Common myeloid progenitor, CD34-positive (primary cell): ENCODE measurements at regions not wholly inside any gene's neighbourhood (a gene's known extent, or its start where the extent isn't known, plus 50 kb on each side); places are given as distances from the start of the nearest gene placed in this dataset.

Experiments
- CTCF ChIA-PET: fragments of 350-600 bp; sonication (Branson Sonifier 250); formaldehyde crosslinking; loops from one replicate; lab custom pipeline; 2021; ENCODE audit warnings: antibody characterized with exemption; lab: Charles Lee
- POLR2A ChIA-PET: fragments of 350-600 bp; sonication (Branson Sonifier 250); formaldehyde crosslinking; loops from one replicate; lab custom pipeline; 2021; ENCODE audit warnings: antibody characterized with exemption; lab: Charles Lee
- DNase-seq, 3 donors: peaks; one replicate each; pipeline versions ENCODE4 v3.0.0 to v3.0.0-alpha.2; 2013
- H3K27ac ChIP-seq, 2 experiments: 1 replicate in 1 of 2; 2 replicates in 1 of 2; pipeline ENCODE4 v1.7.0; 2013; ENCODE audit warnings: inconsistent platforms in 2 of 2, low read length in 2 of 2, mild to moderate bottlenecking in 2 of 2, low read depth in 1 of 2, moderate library complexity in 1 of 2; ENCODE audit not compliant: severe bottlenecking in 2 of 2, insufficient read depth in 1 of 2, poor library complexity in 1 of 2
- H3K27me3 ChIP-seq, 5 experiments: replicated peaks in 2 of 5; 1 replicate in 3 of 5; 2 replicates in 2 of 5; pipeline versions ENCODE4 v1.6.1 to v1.7.0; 2013; ENCODE audit warnings: low read length in 4 of 5, mild to moderate bottlenecking in 2 of 5, moderate library complexity in 2 of 5, inconsistent platforms in 1 of 5; ENCODE audit not compliant: insufficient read depth in 5 of 5, control insufficient read depth in 4 of 5
- H3K36me3 ChIP-seq, 4 experiments: 1 replicate in 2 of 4; 2 replicates in 2 of 4; pipeline versions ENCODE4 v1.6.1 to v1.7.0; 2013; ENCODE audit warnings: low read length in 3 of 4, control low read depth in 1 of 4, mild to moderate bottlenecking in 1 of 4; ENCODE audit not compliant: control insufficient read depth in 4 of 4, insufficient read depth in 4 of 4
- H3K4me1 ChIP-seq, 4 experiments: 1 replicate in 3 of 4; 2 replicates in 1 of 4; pipeline versions ENCODE4 v1.6.1 to v1.7.1; 2013; ENCODE audit warnings: low read length in 3 of 4, mild to moderate bottlenecking in 3 of 4, control low read depth in 1 of 4, inconsistent platforms in 1 of 4, moderate library complexity in 1 of 4; ENCODE audit not compliant: control insufficient read depth in 4 of 4, insufficient read depth in 4 of 4; ENCODE audit errors: control extremely low read depth in 1 of 4
- H3K4me3 ChIP-seq, 7 experiments: 1 replicate in 4 of 7; 2 replicates in 3 of 7; pipeline versions ENCODE4 v1.5.1 to v1.7.0; 2013; ENCODE audit warnings: mild to moderate bottlenecking in 7 of 7, low read length in 6 of 7, moderate library complexity in 6 of 7, inconsistent platforms in 2 of 7, low read depth in 2 of 7, control low read depth in 1 of 7; ENCODE audit not compliant: insufficient read depth in 4 of 7, control insufficient read depth in 1 of 7; ENCODE audit errors: extremely low read depth in 1 of 7
- H3K9me3 ChIP-seq, 5 experiments: 1 replicate in 4 of 5; 2 replicates in 1 of 5; pipeline versions ENCODE4 v1.6.1 to v1.7.1; 2013; ENCODE audit warnings: low read length in 4 of 5, mild to moderate bottlenecking in 2 of 5, inconsistent platforms in 1 of 5, low read depth in 1 of 5, moderate library complexity in 1 of 5; ENCODE audit not compliant: control insufficient read depth in 4 of 5, insufficient read depth in 2 of 5; ENCODE audit errors: control extremely low read depth in 1 of 5
- WGBS: methylation state at CpG from one replicate; pipeline ENCODE4 v1.1.5; 2013; ENCODE audit not compliant: insufficient coverage; 5-methylcytosine and 5-hydroxymethylcytosine counted together

DNA sequence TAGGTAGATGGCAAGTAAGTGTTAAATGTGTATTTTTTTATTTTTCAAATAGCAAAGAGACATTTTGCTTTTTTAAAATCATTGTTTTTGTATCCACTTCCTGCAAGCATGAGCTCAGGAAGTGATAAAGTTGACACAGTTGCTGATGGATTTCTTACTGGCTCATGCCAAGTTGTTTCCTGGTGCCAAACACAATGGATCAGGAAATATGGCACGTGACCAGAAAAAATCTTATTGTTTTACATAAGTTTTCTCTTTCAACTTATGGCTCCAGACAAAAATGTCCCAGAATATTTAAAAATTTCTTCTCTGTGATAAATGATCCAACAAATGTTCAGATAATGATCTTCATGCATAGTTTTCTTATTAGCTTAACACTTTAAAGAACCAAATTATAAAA lies 1279.1 kb upstream of the FLRT2 start:
- no peaks in the 10 kb centered on the region for H3K4me1 ChIP-seq
- H3K27ac ChIP-seq, result no peak overlapping the region
- ChIA-PET POLR2A (no interaction called here), CTCF (no interaction called here)
- 0% methylated on average over 1 of the region's 1 CpG for WGBS
- H3K36me3 ChIP-seq, result no peaks in the 10 kb centered on the region
- H3K9me3 ChIP-seq, result no peaks in the 10 kb centered on the region
- H3K27me3 ChIP-seq, result no peaks in the 10 kb centered on the region
- H3K4me3 ChIP-seq, result no peak overlapping the region
- no peak for DNase-seq

GRCh38 chr14:84251411-84252115 lies 1278.4 kb upstream of the FLRT2 start:
- WGBS, result 100% methylated on average over 1 of the region's 1 CpG
- DNase-seq, result no peak
- H3K27ac ChIP-seq, result no peak overlapping the region
- CTCF ChIA-PET, result no interaction called here
- no peaks in the 10 kb centered on the region for H3K9me3 ChIP-seq
- POLR2A ChIA-PET, result no interaction called here
- no peaks in the 10 kb centered on the region for H3K4me1 ChIP-seq
- no peak overlapping the region for H3K4me3 ChIP-seq
- no peaks in the 10 kb centered on the region for H3K27me3 ChIP-seq
- H3K36me3 ChIP-seq, result no peaks in the 10 kb centered on the region

DNA sequence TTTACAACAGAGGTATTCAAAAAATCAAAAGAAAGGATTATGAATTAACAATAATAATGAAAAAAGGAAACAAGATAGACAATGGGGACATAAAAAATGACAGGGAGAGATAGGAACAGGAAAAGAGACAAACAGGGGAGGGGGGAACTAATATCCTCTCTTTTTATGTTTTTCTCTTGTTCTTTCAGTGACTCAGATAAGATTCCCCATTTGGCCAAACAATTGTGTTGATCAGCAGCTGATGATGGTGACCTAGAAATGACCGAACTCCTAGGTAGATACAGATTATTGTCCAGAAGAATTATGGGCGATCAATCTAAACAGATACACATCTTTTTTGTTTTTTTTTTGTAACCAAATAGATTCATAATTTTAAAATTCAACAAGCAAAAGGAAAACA lies 1277.2 kb upstream of the FLRT2 start:
- Histone ChIP-seq H3K36me3 (no peaks in the 10 kb centered on the region), H3K4me3 (no peak overlapping the region), H3K4me1 (no peaks in the 10 kb centered on the region), H3K9me3 (no peaks in the 10 kb centered on the region), H3K27me3 (no peaks in the 10 kb centered on the region), H3K27ac (no peak overlapping the region)
- ChIA-PET POLR2A (no interaction called here), CTCF (no interaction called here)
- no peak for DNase-seq
- WGBS, result no CpG with 5 or more reads among the region's 2 CpGs

DNA sequence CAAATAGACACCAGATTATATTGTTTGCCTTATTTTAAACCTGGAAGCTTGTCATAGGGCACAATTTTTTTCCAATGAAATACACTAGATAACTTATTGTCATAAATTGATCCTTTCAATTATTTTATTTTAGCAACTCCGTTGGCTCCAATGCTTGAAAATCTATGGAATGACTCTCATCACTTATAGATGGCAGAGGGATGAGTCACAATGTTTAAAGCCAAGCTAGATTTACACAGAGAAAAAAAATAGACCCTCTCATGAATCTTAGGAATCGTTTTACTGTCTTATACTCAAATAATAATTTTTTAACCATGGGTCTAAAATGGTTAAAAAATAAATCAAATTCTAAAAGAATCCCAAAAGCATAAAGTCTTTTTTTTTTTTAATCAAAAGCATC lies 1276.6 kb upstream of the FLRT2 start:
- Histone ChIP-seq H3K4me1 (no peaks in the 10 kb centered on the region), H3K27ac (no peak overlapping the region), H3K27me3 (no peaks in the 10 kb centered on the region), H3K4me3 (no peak overlapping the region), H3K9me3 (no peaks in the 10 kb centered on the region), H3K36me3 (no peaks in the 10 kb centered on the region)
- WGBS, result 83% methylated on average over 1 of the region's 2 CpGs
- ChIA-PET POLR2A (no interaction called here), CTCF (no interaction called here)
- DNase-seq, result no peak

GRCh38 chr14:84254290-84254689 lies 1275.7 kb upstream of the FLRT2 start:
- Histone ChIP-seq H3K9me3 (no peaks in the 10 kb centered on the region), H3K36me3 (no peaks in the 10 kb centered on the region), H3K4me3 (no peak overlapping the region), H3K27ac (no peak overlapping the region), H3K27me3 (no peaks in the 10 kb centered on the region), H3K4me1 (no peaks in the 10 kb centered on the region)
- POLR2A ChIA-PET, result no interaction called here
- WGBS, result 92% methylated on average over 1 of the region's 4 CpGs
- no peak for DNase-seq
- CTCF ChIA-PET, result no interaction called here

- no peaks in the 10 kb centered on the region for H3K36me3 ChIP-seq
Observed at GRCh38 chr14:84262932-84263331, 1267.0 kb upstream of the FLRT2 start.

DNA sequence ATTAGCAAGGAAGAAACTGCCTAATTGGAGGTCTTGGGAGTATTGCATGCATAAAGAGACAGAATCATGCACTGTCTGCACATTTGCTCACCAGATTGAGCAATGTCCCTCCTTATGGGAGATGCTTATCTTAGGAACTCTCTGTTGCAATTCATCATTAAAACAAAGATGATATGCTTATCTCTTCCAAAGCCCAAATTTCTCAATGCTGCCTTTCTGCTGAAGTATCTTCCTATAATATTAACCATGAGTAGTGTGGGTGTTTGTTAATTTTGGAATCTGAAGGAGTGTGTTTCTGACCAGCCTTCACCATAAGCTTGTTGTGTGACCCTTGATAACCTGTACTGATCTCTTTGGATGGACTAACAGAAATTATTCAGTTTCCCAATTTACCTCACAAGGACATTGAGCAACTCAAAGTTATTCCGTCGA lies 1257.6 kb upstream of the FLRT2 start:
- ChIA-PET POLR2A (no interaction called here), CTCF (no interaction called here)
- H3K4me1 ChIP-seq, result no peaks in the 10 kb centered on the region
- DNase-seq, result no peak
- H3K4me3 ChIP-seq, result no peak overlapping the region
- no CpG with 5 or more reads among the region's 2 CpGs for WGBS
- H3K27me3 ChIP-seq, result no peaks in the 10 kb centered on the region
- H3K36me3 ChIP-seq, result no peaks in the 10 kb centered on the region
- H3K27ac ChIP-seq, result no peak overlapping the region
- H3K9me3 ChIP-seq, result no peaks in the 10 kb centered on the region

More at GRCh38 chr14:84262932-84263331, 1267.0 kb upstream of the FLRT2 start:
- no peak overlapping the region for H3K27ac ChIP-seq
- no peaks in the 10 kb centered on the region for H3K27me3 ChIP-seq
- H3K4me1 ChIP-seq, result no peaks in the 10 kb centered on the region
- no peak for DNase-seq
- H3K9me3 ChIP-seq, result no peaks in the 10 kb centered on the region
- POLR2A ChIA-PET, result no interaction called here
- CTCF ChIA-PET, result no interaction called here
- no peak overlapping the region for H3K4me3 ChIP-seq
